ENCODE measurements at regions not wholly inside any gene's neighbourhood (a gene's known extent, or its start where the extent isn't known, plus 50 kb on each side); places are given as distances from the start of the nearest gene placed in this dataset.
"Not testable (repeated sequence)": the region's sequence is repeated elsewhere in the genome, so short reads cannot be mapped to it uniquely, and the experiment has no call there.

DNA sequence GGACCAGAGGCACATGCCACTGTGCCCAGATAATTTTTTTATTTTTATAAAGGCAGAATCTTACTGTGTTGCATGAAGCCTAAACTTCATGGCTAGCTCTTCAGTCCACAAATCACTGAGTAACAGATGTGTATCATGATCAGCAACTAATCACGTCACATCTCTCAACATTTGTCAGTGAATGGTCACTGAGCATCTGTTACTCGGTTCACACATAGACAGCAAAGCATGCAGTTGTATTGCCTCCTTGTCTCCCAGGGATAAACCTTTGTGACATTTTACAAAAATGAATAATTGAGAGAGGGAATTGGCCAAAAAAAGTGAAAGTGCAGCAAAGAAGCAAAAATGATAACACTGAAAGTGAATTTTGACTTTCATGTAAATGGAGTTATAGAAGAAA, 85.9 kb upstream of the BTG1 start:
- TF ChIP-seq, protein P1, sequence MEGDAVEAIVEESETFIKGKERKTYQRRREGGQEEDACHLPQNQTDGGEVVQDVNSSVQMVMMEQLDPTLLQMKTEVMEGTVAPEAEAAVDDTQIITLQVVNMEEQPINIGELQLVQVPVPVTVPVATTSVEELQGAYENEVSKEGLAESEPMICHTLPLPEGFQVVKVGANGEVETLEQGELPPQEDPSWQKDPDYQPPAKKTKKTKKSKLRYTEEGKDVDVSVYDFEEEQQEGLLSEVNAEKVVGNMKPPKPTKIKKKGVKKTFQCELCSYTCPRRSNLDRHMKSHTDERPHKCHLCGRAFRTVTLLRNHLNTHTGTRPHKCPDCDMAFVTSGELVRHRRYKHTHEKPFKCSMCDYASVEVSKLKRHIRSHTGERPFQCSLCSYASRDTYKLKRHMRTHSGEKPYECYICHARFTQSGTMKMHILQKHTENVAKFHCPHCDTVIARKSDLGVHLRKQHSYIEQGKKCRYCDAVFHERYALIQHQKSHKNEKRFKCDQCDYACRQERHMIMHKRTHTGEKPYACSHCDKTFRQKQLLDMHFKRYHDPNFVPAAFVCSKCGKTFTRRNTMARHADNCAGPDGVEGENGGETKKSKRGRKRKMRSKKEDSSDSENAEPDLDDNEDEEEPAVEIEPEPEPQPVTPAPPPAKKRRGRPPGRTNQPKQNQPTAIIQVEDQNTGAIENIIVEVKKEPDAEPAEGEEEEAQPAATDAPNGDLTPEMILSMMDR (IDR thresholded peaks at IDR 0.05): not testable (repeated sequence)
- not testable (repeated sequence) for TF ChIP-seq POLR2A (IDR thresholded peaks at IDR 0.05)

All from heart left ventricle (tissue), 13 donors.